Loucy (cell line): ENCODE measurements at regions not wholly inside any gene's neighbourhood (a gene's known extent, or its start where the extent isn't known, plus 50 kb on each side); places are given as distances from the start of the nearest gene placed in this dataset.

Experiments
- H2AFZ ChIP-seq: fragments of 200-600 bp; sonication (generic); 2 replicates; pipeline ENCODE4 v1.6.0; 2016; ENCODE audit warnings: antibody characterized with exemption, mild to moderate bottlenecking, low read length, moderate library complexity
- H3F3A ChIP-seq: fragments of 200-600 bp; 2 replicates; pipeline ENCODE4 v1.6.0; 2016; ENCODE audit warnings: antibody characterized with exemption, low read depth, mild to moderate bottlenecking
- H3K27me3 ChIP-seq: fragments of 200-600 bp; sonication (generic); 2 replicates; pipeline ENCODE4 v1.6.1; 2014; ENCODE audit warnings: low read length, mild to moderate bottlenecking; ENCODE audit not compliant: insufficient read depth, poor library complexity, severe bottlenecking
- H3K36me3 ChIP-seq: fragments of 200-600 bp; sonication (generic); 2 replicates; pipeline ENCODE4 v1.6.1; 2016; ENCODE audit warnings: low read length; ENCODE audit not compliant: insufficient read depth
- H3K4me1 ChIP-seq: fragments of 200-600 bp; sonication (generic); 2 replicates; pipeline ENCODE4 v1.5.1; 2014; ENCODE audit warnings: low read length, mild to moderate bottlenecking; ENCODE audit not compliant: insufficient read depth, poor library complexity, severe bottlenecking
- H3K4me2 ChIP-seq: fragments of 200-600 bp; sonication (generic); 2 replicates; pipeline ENCODE4 v1.6.0; 2014; ENCODE audit warnings: antibody characterized with exemption, low read length, low read depth, mild to moderate bottlenecking; ENCODE audit not compliant: poor library complexity, severe bottlenecking
- H3K4me3 ChIP-seq: fragments of 200-600 bp; sonication (generic); 2 replicates; pipeline ENCODE4 v1.5.1; 2014; ENCODE audit warnings: low read length, mild to moderate bottlenecking, mixed read lengths; ENCODE audit not compliant: poor library complexity, severe bottlenecking
- H3K79me2 ChIP-seq: fragments of 200-600 bp; sonication (generic); 2 replicates; pipeline ENCODE4 v1.6.1; 2014; ENCODE audit warnings: low read length; ENCODE audit not compliant: insufficient read depth
- H3K9ac ChIP-seq: fragments of 200-600 bp; sonication (generic); 2 replicates; pipeline ENCODE4 v1.6.0; 2014; ENCODE audit warnings: mild to moderate bottlenecking, low read depth, low read length, moderate library complexity; ENCODE audit not compliant: poor library complexity, severe bottlenecking
- H3K9me2 ChIP-seq: fragments of 200-600 bp; sonication (generic); replicated peaks from 2 replicates; pipeline ENCODE4 v1.6.1; 2016; ENCODE audit warnings: low read depth, low read length, mixed read lengths
- H3K9me3 ChIP-seq: fragments of 200-600 bp; sonication (generic); 2 replicates; pipeline ENCODE4 v1.6.1; 2014; ENCODE audit warnings: mild to moderate bottlenecking, antibody characterized with exemption, low read length, low read depth; ENCODE audit not compliant: insufficient read depth
- H4K20me1 ChIP-seq: fragments of 200-600 bp; sonication (generic); 2 replicates; pipeline ENCODE4 v1.6.0; 2014; ENCODE audit warnings: antibody characterized with exemption, low read length, mild to moderate bottlenecking; ENCODE audit not compliant: insufficient read depth, poor library complexity, severe bottlenecking
- EZH2phosphoT487 ChIP-seq: fragments of 200-600 bp; IDR thresholded peaks from 2 replicates; pipeline ENCODE4 v1.6.1; 2018; ENCODE audit warnings: antibody characterized with exemption, mild to moderate bottlenecking, moderate library complexity, borderline replicate concordance
- TF ChIP-seq, protein P1 (sequence below): fragments of 200-600 bp; sonication (generic); conservative IDR thresholded peaks from 2 replicates; pipeline ENCODE4 v1.5.1; 2014; ENCODE audit warnings: mild to moderate bottlenecking, antibody characterized with exemption, low read length

DNA sequence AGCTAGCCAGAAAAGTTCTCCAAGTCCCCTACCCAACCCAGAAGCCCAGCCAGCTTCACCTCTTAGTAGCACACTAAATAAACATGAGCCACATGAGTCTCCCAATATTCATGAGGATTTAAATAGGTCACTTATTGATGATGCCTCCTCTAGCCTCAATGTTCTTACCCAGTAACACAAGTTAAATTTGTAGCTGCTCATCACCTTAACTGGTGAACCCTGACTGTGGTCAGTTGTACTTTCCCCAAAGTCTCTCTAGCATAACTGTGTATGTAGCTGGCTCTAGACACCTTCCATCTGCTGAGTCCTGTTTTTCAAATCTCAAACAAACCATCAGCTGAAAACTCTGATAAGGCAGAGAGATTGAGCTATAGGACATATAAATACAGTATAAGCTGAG is 100.3 kb upstream of the ELAVL2 start:
- H3K27me3 ChIP-seq, result no peaks in the 10 kb centered on the region
- no peaks in the 10 kb centered on the region for H4K20me1 ChIP-seq
- no peaks in the 10 kb centered on the region for H3K9me3 ChIP-seq
- no peaks in the 10 kb centered on the region for H3F3A ChIP-seq
- no peak overlapping the region for H3K4me2 ChIP-seq
- no peaks in the 10 kb centered on the region for H3K36me3 ChIP-seq
- no peaks in the 10 kb centered on the region for H3K4me1 ChIP-seq
- H3K79me2 ChIP-seq, result no peaks in the 10 kb centered on the region
- H3K9ac ChIP-seq, result no peak overlapping the region
- no peak for TF ChIP-seq EZH2phosphoT487
- TF ChIP-seq, protein P1, sequence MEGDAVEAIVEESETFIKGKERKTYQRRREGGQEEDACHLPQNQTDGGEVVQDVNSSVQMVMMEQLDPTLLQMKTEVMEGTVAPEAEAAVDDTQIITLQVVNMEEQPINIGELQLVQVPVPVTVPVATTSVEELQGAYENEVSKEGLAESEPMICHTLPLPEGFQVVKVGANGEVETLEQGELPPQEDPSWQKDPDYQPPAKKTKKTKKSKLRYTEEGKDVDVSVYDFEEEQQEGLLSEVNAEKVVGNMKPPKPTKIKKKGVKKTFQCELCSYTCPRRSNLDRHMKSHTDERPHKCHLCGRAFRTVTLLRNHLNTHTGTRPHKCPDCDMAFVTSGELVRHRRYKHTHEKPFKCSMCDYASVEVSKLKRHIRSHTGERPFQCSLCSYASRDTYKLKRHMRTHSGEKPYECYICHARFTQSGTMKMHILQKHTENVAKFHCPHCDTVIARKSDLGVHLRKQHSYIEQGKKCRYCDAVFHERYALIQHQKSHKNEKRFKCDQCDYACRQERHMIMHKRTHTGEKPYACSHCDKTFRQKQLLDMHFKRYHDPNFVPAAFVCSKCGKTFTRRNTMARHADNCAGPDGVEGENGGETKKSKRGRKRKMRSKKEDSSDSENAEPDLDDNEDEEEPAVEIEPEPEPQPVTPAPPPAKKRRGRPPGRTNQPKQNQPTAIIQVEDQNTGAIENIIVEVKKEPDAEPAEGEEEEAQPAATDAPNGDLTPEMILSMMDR, result no peak
- H3K4me3 ChIP-seq, result no peak overlapping the region
- no peaks in the 10 kb centered on the region for H3K9me2 ChIP-seq
- H2AFZ ChIP-seq, result no peak overlapping the region

DNA sequence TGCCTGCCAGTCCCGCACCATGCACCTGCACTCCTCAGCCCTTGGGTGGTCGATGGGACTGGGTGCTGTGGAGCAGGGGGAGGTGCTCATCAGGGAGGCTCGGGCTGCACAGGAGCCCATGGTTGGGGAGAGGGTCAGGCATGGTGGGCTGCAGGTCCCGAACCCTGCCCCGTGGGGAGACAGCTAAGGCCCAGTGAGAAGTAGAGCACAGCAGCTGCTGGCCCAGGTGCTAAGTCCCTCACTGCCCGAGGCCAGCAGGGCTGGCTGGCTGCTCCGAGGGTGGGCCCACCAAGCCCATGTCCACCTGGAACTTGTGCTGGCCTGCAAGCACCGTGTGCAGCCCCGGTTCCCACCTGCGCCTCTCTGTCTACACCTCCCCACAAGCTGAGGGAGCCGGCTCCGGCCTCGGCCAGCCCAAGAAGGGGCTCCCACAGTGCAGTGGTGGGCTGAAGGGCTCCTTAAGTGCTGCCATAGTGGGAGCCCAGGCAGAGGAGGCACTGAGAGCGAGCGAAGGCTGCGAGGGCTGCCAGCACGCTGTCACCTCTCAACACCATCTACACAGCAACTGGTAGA is 88.5 kb upstream of the ELAVL2 start:
- H3K4me2 ChIP-seq, result no peak overlapping the region
- TF ChIP-seq EZH2phosphoT487, result no peak
- TF ChIP-seq, protein P1, result no peak
- no peaks in the 10 kb centered on the region for H3K9me3 ChIP-seq
- H3K9me2 ChIP-seq, result no peaks in the 10 kb centered on the region
- no peaks in the 10 kb centered on the region for H3F3A ChIP-seq
- H4K20me1 ChIP-seq, result no peaks in the 10 kb centered on the region
- no peaks in the 10 kb centered on the region for H3K36me3 ChIP-seq
- H3K4me1 ChIP-seq, result no peaks in the 10 kb centered on the region
- H3K4me3 ChIP-seq, result no peak overlapping the region
- no peak overlapping the region for H2AFZ ChIP-seq
- H3K27me3 ChIP-seq, result no peaks in the 10 kb centered on the region
- H3K79me2 ChIP-seq, result no peaks in the 10 kb centered on the region
- H3K9ac ChIP-seq, result no peak overlapping the region

- H2AFZ ChIP-seq, result no peak overlapping the region
- H4K20me1 ChIP-seq, result no peaks in the 10 kb centered on the region
- no peaks in the 10 kb centered on the region for H3K9me2 ChIP-seq
- no peak overlapping the region for H3K4me3 ChIP-seq
- no peaks in the 10 kb centered on the region for H3K27me3 ChIP-seq
- H3K9ac ChIP-seq, result no peak overlapping the region
- no peaks in the 10 kb centered on the region for H3K79me2 ChIP-seq
- H3K9me3 ChIP-seq, result no peaks in the 10 kb centered on the region
- H3K4me1 ChIP-seq, result no peaks in the 10 kb centered on the region
- TF ChIP-seq EZH2phosphoT487, result no peak
- TF ChIP-seq, protein P1, result no peak
- no peaks in the 10 kb centered on the region for H3F3A ChIP-seq
- no peak overlapping the region for H3K4me2 ChIP-seq
- H3K36me3 ChIP-seq, result no peaks in the 10 kb centered on the region
Observed at GRCh38 chr9:23907343-23907742, 81.3 kb upstream of the ELAVL2 start.
